HepG2 (cell line): ENCODE measurements at regions not wholly inside any gene's neighbourhood (a gene's known extent, or its start where the extent isn't known, plus 50 kb on each side); places are given as distances from the start of the nearest gene placed in this dataset.

Source experiments
- AHR ChIP-seq: IDR thresholded peaks from 2 replicates; pipeline ENCODE4 v1.6.1; 2018; ENCODE audit warnings: missing genetic modification reagents, missing compliant biosample characterization
- AKAP8 ChIP-seq: sonication (generic); formaldehyde crosslinking; IDR thresholded peaks from 2 replicates; pipeline ENCODE4 v1.5.1; 2020; ENCODE audit warnings: mild to moderate bottlenecking, missing genetic modification reagents
- CAMTA2 ChIP-seq: sonication (generic); formaldehyde crosslinking; IDR thresholded peaks from 2 replicates; pipeline ENCODE4 v1.4.0; 2020; ENCODE audit warnings: mild to moderate bottlenecking, missing genetic modification reagents, borderline replicate concordance
- CERS6 ChIP-seq: sonication (generic); formaldehyde crosslinking; IDR thresholded peaks from 2 replicates; pipeline ENCODE4 v1.5.0; 2020; ENCODE audit warnings: missing genetic modification reagents
- DRAP1 ChIP-seq: IDR thresholded peaks from 2 replicates; pipeline ENCODE4 v1.6.1; 2016; ENCODE audit warnings: missing genetic modification reagents, missing compliant biosample characterization
- GATAD1 ChIP-seq: IDR thresholded peaks from 2 replicates; pipeline ENCODE4 v1.6.1; 2016; ENCODE audit warnings: missing genetic modification reagents, missing compliant biosample characterization
- HNF1B ChIP-seq: sonication (generic); formaldehyde crosslinking; IDR thresholded peaks from 2 replicates; pipeline ENCODE4 v1.5.1; 2020; ENCODE audit warnings: mild to moderate bottlenecking, moderate library complexity, missing genetic modification reagents
- IKZF1 ChIP-seq: fragments of 450-650 bp; IDR thresholded peaks from 2 replicates; pipeline ENCODE4 v1.7.1; 2016
- MAFF ChIP-seq: IDR thresholded peaks from 2 replicates; pipeline ENCODE4 v1.6.1; 2011; ENCODE audit warnings: low read depth, low read length, improper control_type of control experiment
- MIER2 ChIP-seq: IDR thresholded peaks from 2 replicates; pipeline ENCODE4 v1.6.1; 2016; ENCODE audit warnings: missing biosample characterization, missing genetic modification reagents
- PAX8 ChIP-seq: sonication (generic); formaldehyde crosslinking; IDR thresholded peaks from 2 replicates; pipeline ENCODE4 v1.8.0; 2022; ENCODE audit warnings: mild to moderate bottlenecking, missing genetic modification reagents, borderline replicate concordance
- RAD21 ChIP-seq: fragments of 450-650 bp; formaldehyde crosslinking; IDR thresholded peaks from 2 replicates; pipeline ENCODE4 v1.5.0; 2020; ENCODE audit warnings: mild to moderate bottlenecking
- RFXANK ChIP-seq: IDR thresholded peaks from 2 replicates; pipeline ENCODE4 v1.6.1; 2016
- SPEN ChIP-seq: sonication (generic); formaldehyde crosslinking; IDR thresholded peaks from 2 replicates; pipeline ENCODE4 v1.5.1; 2020; ENCODE audit warnings: low read depth, mild to moderate bottlenecking, missing genetic modification reagents
- XBP1 ChIP-seq: sonication (generic); formaldehyde crosslinking; IDR thresholded peaks from 2 replicates; pipeline ENCODE4 v1.5.0; 2020; ENCODE audit warnings: missing genetic modification reagents
- ZFX ChIP-seq: sonication (generic); formaldehyde crosslinking; IDR thresholded peaks from 2 replicates; pipeline ENCODE4 v1.4.0; 2020; ENCODE audit warnings: mild to moderate bottlenecking, low read depth, missing genetic modification reagents, moderate library complexity
- ZMAT3 ChIP-seq: sonication (generic); formaldehyde crosslinking; conservative IDR thresholded peaks from 2 replicates; pipeline ENCODE4 v1.7.0; 2021; ENCODE audit warnings: missing genetic modification reagents
- ZNF20 ChIP-seq: sonication (generic); formaldehyde crosslinking; IDR thresholded peaks from 2 replicates; pipeline ENCODE4 v1.4.0; 2020; ENCODE audit warnings: mild to moderate bottlenecking, moderate library complexity, missing genetic modification reagents
- ZNF503 ChIP-seq: sonication (generic); formaldehyde crosslinking; IDR thresholded peaks from 2 replicates; pipeline ENCODE4 v1.4.0; 2020; ENCODE audit warnings: missing genetic modification reagents
- ZNF556 ChIP-seq: sonication (generic); formaldehyde crosslinking; IDR thresholded peaks from 2 replicates; pipeline ENCODE4 v1.4.0; 2020; ENCODE audit warnings: mild to moderate bottlenecking, missing genetic modification reagents, borderline replicate concordance
- ZNF674 ChIP-seq: sonication (generic); formaldehyde crosslinking; IDR thresholded peaks from 2 replicates; pipeline ENCODE4 v1.5.0; 2020; ENCODE audit warnings: low read depth, mild to moderate bottlenecking, missing genetic modification reagents
- ZNF879 ChIP-seq: sonication (generic); formaldehyde crosslinking; IDR thresholded peaks from 2 replicates; pipeline ENCODE4 v1.8.1; 2023; ENCODE audit warnings: missing genetic modification reagents
- TF ChIP-seq, protein P1 (sequence below): sonication (generic); formaldehyde crosslinking; IDR thresholded peaks from 2 replicates; pipeline ENCODE4 v1.4.0; 2020; ENCODE audit warnings: missing genetic modification reagents

- TF ChIP-seq ZNF879 (CRISPR knock-in tag) (no peak), MAFF (0 out of 2 replicates have a peak, but pooled peaks have one; percentile 6), AHR (CRISPR knock-in tag) (no peak), ZNF556 (CRISPR knock-in tag) (no peak), PAX8 (no peak), XBP1 (no peak), ZNF503 (CRISPR knock-in tag) (no peak), ZFX (no peak), CERS6 (no peak), DRAP1 (CRISPR knock-in tag) (peak; percentile 47; the same call in 1 of the 2 replicates), ZMAT3 (CRISPR knock-in tag) (no peak), HNF1B (CRISPR knock-in tag) (no peak), MIER2 (CRISPR knock-in tag) (0 out of 2 replicates have a peak, but pooled peaks have one; percentile 38), ZNF20 (CRISPR knock-in tag) (no peak), CAMTA2 (CRISPR knock-in tag) (no peak), RFXANK (CRISPR knock-in tag) (no peak), IKZF1 (no peak), ZNF674 (CRISPR knock-in tag) (no peak), AKAP8 (CRISPR knock-in tag) (no peak), RAD21 (CRISPR knock-in tag) (no peak), SPEN (CRISPR knock-in tag) (no peak), GATAD1 (CRISPR knock-in tag) (no peak)
- TF ChIP-seq, protein P1, sequence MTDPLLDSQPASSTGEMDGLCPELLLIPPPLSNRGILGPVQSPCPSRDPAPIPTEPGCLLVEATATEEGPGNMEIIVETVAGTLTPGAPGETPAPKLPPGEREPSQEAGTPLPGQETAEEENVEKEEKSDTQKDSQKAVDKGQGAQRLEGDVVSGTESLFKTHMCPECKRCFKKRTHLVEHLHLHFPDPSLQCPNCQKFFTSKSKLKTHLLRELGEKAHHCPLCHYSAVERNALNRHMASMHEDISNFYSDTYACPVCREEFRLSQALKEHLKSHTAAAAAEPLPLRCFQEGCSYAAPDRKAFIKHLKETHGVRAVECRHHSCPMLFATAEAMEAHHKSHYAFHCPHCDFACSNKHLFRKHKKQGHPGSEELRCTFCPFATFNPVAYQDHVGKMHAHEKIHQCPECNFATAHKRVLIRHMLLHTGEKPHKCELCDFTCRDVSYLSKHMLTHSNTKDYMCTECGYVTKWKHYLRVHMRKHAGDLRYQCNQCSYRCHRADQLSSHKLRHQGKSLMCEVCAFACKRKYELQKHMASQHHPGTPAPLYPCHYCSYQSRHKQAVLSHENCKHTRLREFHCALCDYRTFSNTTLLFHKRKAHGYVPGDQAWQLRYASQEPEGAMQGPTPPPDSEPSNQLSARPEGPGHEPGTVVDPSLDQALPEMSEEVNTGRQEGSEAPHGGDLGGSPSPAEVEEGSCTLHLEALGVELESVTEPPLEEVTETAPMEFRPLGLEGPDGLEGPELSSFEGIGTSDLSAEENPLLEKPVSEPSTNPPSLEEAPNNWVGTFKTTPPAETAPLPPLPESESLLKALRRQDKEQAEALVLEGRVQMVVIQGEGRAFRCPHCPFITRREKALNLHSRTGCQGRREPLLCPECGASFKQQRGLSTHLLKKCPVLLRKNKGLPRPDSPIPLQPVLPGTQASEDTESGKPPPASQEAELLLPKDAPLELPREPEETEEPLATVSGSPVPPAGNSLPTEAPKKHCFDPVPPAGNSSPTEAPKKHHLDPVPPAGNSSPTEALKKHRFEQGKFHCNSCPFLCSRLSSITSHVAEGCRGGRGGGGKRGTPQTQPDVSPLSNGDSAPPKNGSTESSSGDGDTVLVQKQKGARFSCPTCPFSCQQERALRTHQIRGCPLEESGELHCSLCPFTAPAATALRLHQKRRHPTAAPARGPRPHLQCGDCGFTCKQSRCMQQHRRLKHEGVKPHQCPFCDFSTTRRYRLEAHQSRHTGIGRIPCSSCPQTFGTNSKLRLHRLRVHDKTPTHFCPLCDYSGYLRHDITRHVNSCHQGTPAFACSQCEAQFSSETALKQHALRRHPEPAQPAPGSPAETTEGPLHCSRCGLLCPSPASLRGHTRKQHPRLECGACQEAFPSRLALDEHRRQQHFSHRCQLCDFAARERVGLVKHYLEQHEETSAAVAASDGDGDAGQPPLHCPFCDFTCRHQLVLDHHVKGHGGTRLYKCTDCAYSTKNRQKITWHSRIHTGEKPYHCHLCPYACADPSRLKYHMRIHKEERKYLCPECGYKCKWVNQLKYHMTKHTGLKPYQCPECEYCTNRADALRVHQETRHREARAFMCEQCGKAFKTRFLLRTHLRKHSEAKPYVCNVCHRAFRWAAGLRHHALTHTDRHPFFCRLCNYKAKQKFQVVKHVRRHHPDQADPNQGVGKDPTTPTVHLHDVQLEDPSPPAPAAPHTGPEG, result no peak
Measured at GRCh38 chr2:241965931-241966412, 96.4 kb downstream of the RTP5 start (continued).
